ENCODE measurements at regions not wholly inside any gene's neighbourhood (a gene's known extent, or its start where the extent isn't known, plus 50 kb on each side); places are given as distances from the start of the nearest gene placed in this dataset.

DNA sequence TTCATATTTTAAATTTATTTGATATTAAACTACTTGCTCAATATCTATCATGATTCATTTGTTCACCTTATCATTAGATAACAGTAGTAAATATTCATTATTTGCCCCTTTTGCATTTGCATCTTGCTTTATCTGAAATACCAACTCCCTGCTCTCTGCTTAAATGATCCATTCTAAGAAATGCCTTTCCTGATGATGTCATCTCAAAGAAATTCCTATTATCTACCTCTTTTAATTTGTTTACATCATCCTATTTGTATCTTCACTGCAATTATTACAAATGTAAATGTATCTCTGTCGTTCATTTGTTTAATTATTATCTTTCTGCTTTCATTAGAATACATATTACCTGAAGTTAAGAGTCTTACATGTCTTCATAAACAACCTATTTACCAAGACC is 549.9 kb downstream of the CBLN2 start:
- TF ChIP-seq, protein P1, sequence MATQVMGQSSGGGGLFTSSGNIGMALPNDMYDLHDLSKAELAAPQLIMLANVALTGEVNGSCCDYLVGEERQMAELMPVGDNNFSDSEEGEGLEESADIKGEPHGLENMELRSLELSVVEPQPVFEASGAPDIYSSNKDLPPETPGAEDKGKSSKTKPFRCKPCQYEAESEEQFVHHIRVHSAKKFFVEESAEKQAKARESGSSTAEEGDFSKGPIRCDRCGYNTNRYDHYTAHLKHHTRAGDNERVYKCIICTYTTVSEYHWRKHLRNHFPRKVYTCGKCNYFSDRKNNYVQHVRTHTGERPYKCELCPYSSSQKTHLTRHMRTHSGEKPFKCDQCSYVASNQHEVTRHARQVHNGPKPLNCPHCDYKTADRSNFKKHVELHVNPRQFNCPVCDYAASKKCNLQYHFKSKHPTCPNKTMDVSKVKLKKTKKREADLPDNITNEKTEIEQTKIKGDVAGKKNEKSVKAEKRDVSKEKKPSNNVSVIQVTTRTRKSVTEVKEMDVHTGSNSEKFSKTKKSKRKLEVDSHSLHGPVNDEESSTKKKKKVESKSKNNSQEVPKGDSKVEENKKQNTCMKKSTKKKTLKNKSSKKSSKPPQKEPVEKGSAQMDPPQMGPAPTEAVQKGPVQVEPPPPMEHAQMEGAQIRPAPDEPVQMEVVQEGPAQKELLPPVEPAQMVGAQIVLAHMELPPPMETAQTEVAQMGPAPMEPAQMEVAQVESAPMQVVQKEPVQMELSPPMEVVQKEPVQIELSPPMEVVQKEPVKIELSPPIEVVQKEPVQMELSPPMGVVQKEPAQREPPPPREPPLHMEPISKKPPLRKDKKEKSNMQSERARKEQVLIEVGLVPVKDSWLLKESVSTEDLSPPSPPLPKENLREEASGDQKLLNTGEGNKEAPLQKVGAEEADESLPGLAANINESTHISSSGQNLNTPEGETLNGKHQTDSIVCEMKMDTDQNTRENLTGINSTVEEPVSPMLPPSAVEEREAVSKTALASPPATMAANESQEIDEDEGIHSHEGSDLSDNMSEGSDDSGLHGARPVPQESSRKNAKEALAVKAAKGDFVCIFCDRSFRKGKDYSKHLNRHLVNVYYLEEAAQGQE (IDR thresholded peaks at IDR 0.05; ENCODE audit: insufficient read depth in 1 of 2, low read depth in 2 of 2, low read length in 2 of 2): no peak
- TF ChIP-seq POLR2AphosphoS5 (IDR thresholded peaks at IDR 0.05; ENCODE audit: low read depth, low read length) (no peak), FOXP2 (optimal IDR thresholded peaks at IDR 0.05; ENCODE audit: borderline replicate concordance, extremely low read depth, extremely low read length, insufficient read depth) (no peak), TAF1 (IDR thresholded peaks at IDR 0.05; ENCODE audit: borderline replicate concordance, insufficient read depth, low read length) (no peak), SIN3A (IDR thresholded peaks at IDR 0.05; ENCODE audit: borderline replicate concordance, insufficient read depth, low read length) (no peak)

DNA sequence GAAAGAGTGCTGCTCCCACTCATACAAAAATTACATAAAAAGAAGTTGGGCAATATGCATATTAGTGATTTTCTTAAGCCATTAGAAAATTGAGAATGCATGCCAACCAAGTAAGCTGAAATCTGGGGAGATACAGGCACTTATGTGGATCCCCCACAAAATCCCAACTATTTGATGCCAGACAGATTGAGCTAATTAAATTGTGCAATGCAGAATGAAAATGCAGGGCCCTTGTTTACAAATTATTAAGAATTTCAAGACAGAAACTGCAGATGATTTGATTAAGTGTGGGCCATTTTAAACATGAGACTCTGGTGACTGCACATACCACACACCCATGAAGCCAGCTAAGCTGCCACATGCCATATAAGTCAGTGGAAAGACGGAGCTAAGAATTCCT is 554.5 kb downstream of the CBLN2 start:
- TF ChIP-seq TAF1 (IDR thresholded peaks at IDR 0.05; ENCODE audit: borderline replicate concordance, insufficient read depth, low read length) (no peak), POLR2AphosphoS5 (IDR thresholded peaks at IDR 0.05; ENCODE audit: low read depth, low read length) (no peak), FOXP2 (optimal IDR thresholded peaks at IDR 0.05; ENCODE audit: borderline replicate concordance, extremely low read depth, extremely low read length, insufficient read depth) (no peak), SIN3A (IDR thresholded peaks at IDR 0.05; ENCODE audit: borderline replicate concordance, insufficient read depth, low read length) (no peak)
- TF ChIP-seq, protein P1 (IDR thresholded peaks at IDR 0.05; ENCODE audit: insufficient read depth in 1 of 2, low read depth in 2 of 2, low read length in 2 of 2): no peak

DNA sequence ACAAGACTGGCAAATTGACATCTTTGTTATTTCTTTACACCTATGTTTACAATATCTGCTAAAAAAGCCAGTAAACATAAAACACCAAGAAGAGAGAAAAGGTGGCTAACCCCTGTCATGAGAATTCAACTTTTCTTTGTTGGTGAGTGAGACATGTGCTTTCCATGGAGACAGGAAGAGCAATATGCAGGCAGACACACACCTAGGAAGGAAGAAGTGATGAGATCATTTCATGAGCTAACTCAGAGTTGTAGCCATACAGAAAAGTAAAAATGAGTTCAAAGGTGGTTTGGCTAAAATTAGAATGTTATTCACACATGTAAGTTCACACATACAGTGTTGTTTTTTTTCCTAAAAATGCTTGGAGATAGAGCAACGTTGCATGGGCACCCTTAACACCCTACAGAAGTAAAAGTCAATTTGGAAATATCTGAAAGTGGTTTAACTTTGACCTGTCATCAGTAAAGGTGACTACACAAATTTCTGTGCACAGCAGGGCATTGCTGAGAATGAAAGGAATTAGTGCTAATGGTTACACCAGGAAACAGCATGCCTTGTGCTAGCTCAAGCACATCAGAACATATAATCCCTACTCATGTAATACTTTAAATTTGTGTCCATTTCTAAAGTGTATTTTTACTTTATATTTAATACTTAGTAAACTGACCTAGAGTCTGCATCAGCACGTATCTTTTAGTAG is 557.6 kb downstream of the CBLN2 start:
- TF ChIP-seq, protein P1 (IDR thresholded peaks at IDR 0.05; ENCODE audit: insufficient read depth in 1 of 2, low read depth in 2 of 2, low read length in 2 of 2): no peak
- TF ChIP-seq SIN3A (IDR thresholded peaks at IDR 0.05; ENCODE audit: borderline replicate concordance, insufficient read depth, low read length) (no peak), FOXP2 (optimal IDR thresholded peaks at IDR 0.05; ENCODE audit: borderline replicate concordance, extremely low read depth, extremely low read length, insufficient read depth) (no peak), POLR2AphosphoS5 (IDR thresholded peaks at IDR 0.05; ENCODE audit: low read depth, low read length) (no peak), TAF1 (IDR thresholded peaks at IDR 0.05; ENCODE audit: borderline replicate concordance, insufficient read depth, low read length) (no peak)

DNA sequence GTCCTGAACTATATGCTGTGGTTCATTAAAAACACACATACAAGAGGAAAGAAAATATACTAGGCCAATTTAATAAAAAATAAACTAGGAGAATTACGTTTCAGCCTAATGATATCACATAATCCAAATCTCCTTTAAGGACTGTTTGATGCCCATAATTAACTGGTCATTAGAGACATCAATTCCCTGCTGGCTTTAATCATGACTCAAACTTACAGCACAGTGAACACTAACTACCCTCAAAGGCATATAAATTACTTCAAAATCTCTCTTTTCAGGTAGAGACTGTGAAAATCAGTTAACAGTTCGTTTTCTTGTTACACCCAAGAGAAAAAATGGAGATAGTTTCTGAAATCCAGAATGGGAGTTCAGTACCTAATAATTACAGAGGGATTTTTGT is 567.4 kb downstream of the CBLN2 start:
- TF ChIP-seq TAF1 (IDR thresholded peaks at IDR 0.05; ENCODE audit: borderline replicate concordance, insufficient read depth, low read length) (no peak), POLR2AphosphoS5 (IDR thresholded peaks at IDR 0.05; ENCODE audit: low read depth, low read length) (no peak), SIN3A (IDR thresholded peaks at IDR 0.05; ENCODE audit: borderline replicate concordance, insufficient read depth, low read length) (no peak), FOXP2 (optimal IDR thresholded peaks at IDR 0.05; ENCODE audit: borderline replicate concordance, extremely low read depth, extremely low read length, insufficient read depth) (no peak)
- TF ChIP-seq, protein P1 (IDR thresholded peaks at IDR 0.05; ENCODE audit: insufficient read depth in 1 of 2, low read depth in 2 of 2, low read length in 2 of 2): no peak

Measured in PFSK-1 (cell line).